DND-41 (cell line): ENCODE measurements at regions not wholly inside any gene's neighbourhood (a gene's known extent, or its start where the extent isn't known, plus 50 kb on each side); places are given as distances from the start of the nearest gene placed in this dataset.
A peak's percentile ranks its signal among the peaks of the same experiment; 100 is the strongest.

ENCODE experiments used
- ATAC-seq: fragments of 200-7000 bp; cut with Tn5 transposase; 3 replicates; pipeline ENCODE4 v1.9.1; 2021; ENCODE audit warnings: low read depth; ENCODE audit not compliant: insufficient read depth
- DNase-seq: peaks from one replicate; pipeline ENCODE4 v3.0.0-alpha.2; 2020
- H2AFZ ChIP-seq: 2 replicates; pipeline ENCODE4 v1.6.0; 2012; ENCODE audit warnings: low read depth, low read length
- H3K27ac ChIP-seq: 2 replicates; pipeline ENCODE4 v1.5.1; 2012; ENCODE audit warnings: low read length, inconsistent platforms
- H3K27me3 ChIP-seq: fragments of 200-600 bp; sonication (generic); 2 replicates; pipeline ENCODE4 v1.6.0; 2012; ENCODE audit warnings: low read length, mild to moderate bottlenecking, inconsistent platforms; ENCODE audit not compliant: insufficient read depth, poor library complexity
- H3K36me3 ChIP-seq: 2 replicates; pipeline ENCODE4 v1.5.1; 2012; ENCODE audit warnings: low read length, inconsistent platforms; ENCODE audit not compliant: insufficient read depth
- H3K4me1 ChIP-seq: 2 replicates; pipeline ENCODE4 v1.5.1; 2012; ENCODE audit warnings: mild to moderate bottlenecking, low read length; ENCODE audit not compliant: insufficient read depth
- H3K4me2 ChIP-seq: 2 replicates; pipeline ENCODE4 v1.6.0; 2012; ENCODE audit warnings: mild to moderate bottlenecking, moderate library complexity, low read length, inconsistent platforms; ENCODE audit not compliant: insufficient read depth
- H3K4me3 ChIP-seq, 2 experiments: fragments of 200-600 bp in 1 of 2; shearing (Covaris generic) in 1 of 2; 2 replicates each; pipeline ENCODE4 v1.5.1; 2012 to 2016; ENCODE audit warnings: inconsistent platforms in 2 of 2, low read length in 2 of 2, mild to moderate bottlenecking in 2 of 2, low read depth in 1 of 2, moderate library complexity in 1 of 2
- H3K79me2 ChIP-seq: 2 replicates; pipeline ENCODE4 v1.6.0; 2012; ENCODE audit warnings: low read length, inconsistent platforms; ENCODE audit not compliant: insufficient read depth
- H3K9ac ChIP-seq: 2 replicates; pipeline ENCODE4 v1.6.0; 2012; ENCODE audit warnings: low read depth, mild to moderate bottlenecking, inconsistent platforms, low read length, moderate library complexity
- H3K9me3 ChIP-seq: 2 replicates; pipeline ENCODE4 v1.5.1; 2012; ENCODE audit warnings: low read length, moderate library complexity, mild to moderate bottlenecking, inconsistent platforms; ENCODE audit not compliant: insufficient read depth, severe bottlenecking
- H4K20me1 ChIP-seq: 2 replicates; pipeline ENCODE4 v1.6.0; 2012; ENCODE audit warnings: low read length; ENCODE audit not compliant: insufficient read depth
- EZH2 ChIP-seq: IDR thresholded peaks from 3 replicates; pipeline ENCODE4 v1.6.1; 2012; ENCODE audit warnings: borderline replicate concordance, low read depth, mild to moderate bottlenecking, moderate library complexity, low read length, inconsistent platforms; ENCODE audit not compliant: severe bottlenecking
- TF ChIP-seq, protein P1 (sequence below): IDR thresholded peaks from 2 replicates; pipeline ENCODE4 v1.5.1; 2012; ENCODE audit warnings: borderline replicate concordance, low read length, moderate library complexity, mild to moderate bottlenecking; ENCODE audit not compliant: poor library complexity, severe bottlenecking; ENCODE audit errors: extremely low read depth

DNA sequence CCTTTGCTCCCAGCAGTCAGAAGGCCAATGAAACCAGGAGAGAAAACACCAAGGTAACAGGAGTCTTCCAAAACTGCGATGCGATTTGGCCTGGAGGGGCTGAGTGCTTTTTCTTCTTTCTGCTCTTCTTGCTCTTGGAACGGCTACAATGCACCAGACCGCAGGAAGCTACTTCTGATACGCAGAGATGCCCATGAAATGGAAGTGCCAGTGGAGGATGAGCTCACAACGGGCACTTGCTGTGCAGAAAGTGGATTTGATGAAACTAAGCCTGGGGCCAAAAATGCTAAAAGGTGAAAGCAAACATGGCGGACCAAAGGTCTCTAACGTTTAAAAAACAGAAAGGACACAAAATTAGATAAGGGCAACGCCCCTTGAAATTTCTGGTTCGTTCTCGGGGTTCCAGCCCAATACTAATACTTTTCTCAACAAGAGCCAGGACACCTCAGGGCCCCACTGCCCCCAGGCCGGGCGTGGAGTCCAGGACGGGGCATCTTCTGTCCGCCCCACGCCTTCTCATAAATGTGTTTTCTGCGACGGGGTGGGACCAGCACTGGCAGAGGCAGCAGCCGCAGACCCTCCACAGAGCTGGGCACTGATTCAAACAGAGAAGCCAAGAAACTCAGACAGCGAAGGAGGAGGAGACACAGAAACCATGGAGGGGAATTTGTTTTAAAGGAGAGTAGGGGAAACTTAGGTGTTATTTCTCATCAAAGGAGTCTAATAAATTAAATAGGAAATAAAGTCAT is 101.3 kb downstream of the CRYAA start:
- no peak overlapping the region for H2AFZ ChIP-seq
- H3K4me3 ChIP-seq, result no peak overlapping the region
- no peak overlapping the region for H3K27ac ChIP-seq
- no peaks in the 10 kb centered on the region for H3K9me3 ChIP-seq
- no peaks in the 10 kb centered on the region for H3K27me3 ChIP-seq
- no peaks in the 10 kb centered on the region for H4K20me1 ChIP-seq
- H3K36me3 ChIP-seq, result no peaks in the 10 kb centered on the region
- ATAC-seq, result no peak
- TF ChIP-seq, protein P1, sequence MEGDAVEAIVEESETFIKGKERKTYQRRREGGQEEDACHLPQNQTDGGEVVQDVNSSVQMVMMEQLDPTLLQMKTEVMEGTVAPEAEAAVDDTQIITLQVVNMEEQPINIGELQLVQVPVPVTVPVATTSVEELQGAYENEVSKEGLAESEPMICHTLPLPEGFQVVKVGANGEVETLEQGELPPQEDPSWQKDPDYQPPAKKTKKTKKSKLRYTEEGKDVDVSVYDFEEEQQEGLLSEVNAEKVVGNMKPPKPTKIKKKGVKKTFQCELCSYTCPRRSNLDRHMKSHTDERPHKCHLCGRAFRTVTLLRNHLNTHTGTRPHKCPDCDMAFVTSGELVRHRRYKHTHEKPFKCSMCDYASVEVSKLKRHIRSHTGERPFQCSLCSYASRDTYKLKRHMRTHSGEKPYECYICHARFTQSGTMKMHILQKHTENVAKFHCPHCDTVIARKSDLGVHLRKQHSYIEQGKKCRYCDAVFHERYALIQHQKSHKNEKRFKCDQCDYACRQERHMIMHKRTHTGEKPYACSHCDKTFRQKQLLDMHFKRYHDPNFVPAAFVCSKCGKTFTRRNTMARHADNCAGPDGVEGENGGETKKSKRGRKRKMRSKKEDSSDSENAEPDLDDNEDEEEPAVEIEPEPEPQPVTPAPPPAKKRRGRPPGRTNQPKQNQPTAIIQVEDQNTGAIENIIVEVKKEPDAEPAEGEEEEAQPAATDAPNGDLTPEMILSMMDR, result no peak
- no peak for TF ChIP-seq EZH2
- no peaks in the 10 kb centered on the region for H3K79me2 ChIP-seq
- DNase-seq, result no peak
- no peak overlapping the region for H3K4me2 ChIP-seq
- H3K4me1 ChIP-seq, result no peaks in the 10 kb centered on the region
- no peak overlapping the region for H3K9ac ChIP-seq

DNA sequence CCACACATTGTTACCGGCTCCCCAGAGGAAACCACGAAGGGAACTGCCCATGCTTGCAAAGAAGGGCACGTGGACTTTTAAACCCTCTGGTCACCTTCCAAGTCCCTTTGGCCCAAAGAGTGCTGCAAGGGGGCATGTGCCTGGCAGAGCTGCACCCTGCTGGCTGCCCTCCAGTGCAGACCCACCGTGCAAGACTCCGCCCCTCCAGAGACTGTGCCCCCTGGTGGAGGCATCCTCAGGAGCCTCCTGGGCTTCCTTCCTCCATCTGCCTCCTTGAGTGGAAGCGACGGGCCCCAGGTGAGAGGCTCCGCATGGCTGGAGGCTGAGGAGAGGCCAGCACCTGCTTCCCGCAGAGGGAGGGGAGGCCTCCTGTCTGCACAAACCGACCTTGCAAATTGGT is 100.6 kb downstream of the CRYAA start:
- Histone ChIP-seq H4K20me1 (no peaks in the 10 kb centered on the region), H3K4me3 (no peak overlapping the region), H3K9me3 (no peaks in the 10 kb centered on the region), H3K36me3 (no peaks in the 10 kb centered on the region), H3K4me1 (no peaks in the 10 kb centered on the region), H3K27ac (no peak overlapping the region), H3K79me2 (no peaks in the 10 kb centered on the region), H3K9ac (no peak overlapping the region), H3K4me2 (no peak overlapping the region), H3K27me3 (no peaks in the 10 kb centered on the region), H2AFZ (no peak overlapping the region)
- DNase-seq (peak; percentile 44), ATAC-seq (peak; percentile 72)
- no peak for TF ChIP-seq EZH2
- TF ChIP-seq, protein P1, result peak; percentile 57

DNA sequence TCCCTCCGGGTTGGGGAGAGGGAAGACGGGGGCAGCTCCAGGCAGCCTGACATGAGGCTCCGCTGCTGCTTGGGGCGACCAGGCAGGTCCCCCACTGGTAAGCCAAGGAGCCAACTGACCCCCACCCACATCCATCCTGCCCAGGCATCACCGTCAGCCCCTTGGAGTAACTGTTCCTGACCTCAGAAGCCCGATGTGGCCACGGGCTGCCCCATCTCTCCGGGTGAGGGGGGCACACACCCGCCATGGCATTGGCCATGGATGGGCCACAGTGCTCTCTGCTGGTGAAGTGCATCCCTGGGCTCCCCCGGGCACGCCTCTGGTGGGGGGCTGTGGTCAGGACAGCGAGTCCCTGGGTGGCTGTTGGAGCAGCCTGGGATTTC is 100.0 kb downstream of the CRYAA start:
- no peaks in the 10 kb centered on the region for H3K36me3 ChIP-seq
- no peaks in the 10 kb centered on the region for H3K27me3 ChIP-seq
- no peak overlapping the region for H2AFZ ChIP-seq
- no peak for TF ChIP-seq EZH2
- TF ChIP-seq, protein P1, result peak; percentile 17
- no peak overlapping the region for H3K9ac ChIP-seq
- no peaks in the 10 kb centered on the region for H3K4me1 ChIP-seq
- H3K27ac ChIP-seq, result no peak overlapping the region
- H3K79me2 ChIP-seq, result no peaks in the 10 kb centered on the region
- ATAC-seq, result no peak
- no peak overlapping the region for H3K4me2 ChIP-seq
- no peaks in the 10 kb centered on the region for H4K20me1 ChIP-seq
- H3K9me3 ChIP-seq, result no peaks in the 10 kb centered on the region
- no peak for DNase-seq
- H3K4me3 ChIP-seq, result no peak overlapping the region
